ENCODE measurements at regions not wholly inside any gene's neighbourhood (a gene's known extent, or its start where the extent isn't known, plus 50 kb on each side); places are given as distances from the start of the nearest gene placed in this dataset.

DNA sequence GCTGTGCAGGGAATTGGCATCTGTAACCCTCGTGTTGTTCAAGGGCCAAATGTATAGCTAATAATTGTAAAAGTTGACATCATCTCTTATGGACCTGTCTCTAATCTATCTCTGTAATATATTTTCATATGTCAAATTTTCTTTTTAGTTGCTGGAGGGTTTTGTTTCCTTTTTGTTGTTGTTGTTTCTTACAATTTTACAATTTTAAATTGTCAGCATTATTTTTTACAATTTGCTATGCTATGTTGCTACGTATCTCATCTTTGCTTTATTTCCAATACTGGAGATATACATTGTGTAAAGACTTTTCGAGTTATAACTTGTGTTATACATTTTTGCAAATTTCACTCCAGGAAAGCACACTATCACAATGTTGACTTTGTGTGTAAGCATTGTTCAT, 290.2 kb upstream of the SP4 start:
- DNase-seq (ENCODE audit: insufficient read length, low spot score), result no peak
- FAIRE-seq, result no peak

DNA sequence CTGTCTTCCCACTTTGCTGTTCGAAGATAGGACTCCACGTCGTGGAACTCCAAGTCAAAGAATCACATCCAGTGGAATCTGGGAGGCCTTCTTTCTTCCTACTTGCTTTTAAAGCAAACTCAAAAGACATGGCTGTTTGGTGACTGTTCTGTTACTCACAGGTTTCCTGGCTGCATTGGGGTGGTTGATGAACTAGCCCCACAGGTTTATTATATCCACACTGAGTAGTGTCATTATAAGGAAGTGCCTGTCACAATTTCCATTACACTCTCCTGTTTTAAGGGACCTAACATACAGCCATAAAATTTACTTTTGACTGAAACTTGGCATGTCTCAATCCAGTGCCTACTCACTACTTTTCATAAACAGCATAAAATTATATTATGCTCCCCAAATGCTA, 287.3 kb upstream of the SP4 start:
- DNase-seq (ENCODE audit: insufficient read length, low spot score) (no peak), FAIRE-seq (no peak)
- TF ChIP-seq TAF1 (IDR thresholded peaks at IDR 0.05; ENCODE audit: low read depth, low read length) (no peak), POLR2AphosphoS5 (IDR thresholded peaks at IDR 0.05; ENCODE audit: low read depth, low read length) (no peak), POU2F2 (IDR thresholded peaks at IDR 0.05; ENCODE audit: low read depth, low read length) (no peak), PAX5 (IDR thresholded peaks at IDR 0.05; ENCODE audit: insufficient read depth, low read length, severe bottlenecking) (no peak)

More for the DNA sequence above, 290.2 kb upstream of the SP4 start:
- no peak for TF ChIP-seq TAF1 (IDR thresholded peaks at IDR 0.05; ENCODE audit: low read depth, low read length)
- TF ChIP-seq SPI1 (IDR thresholded peaks at IDR 0.05; ENCODE audit: low read depth, low read length), result no peak
- TF ChIP-seq POU2F2 (IDR thresholded peaks at IDR 0.05; ENCODE audit: low read depth, low read length), result no peak
- no peak for TF ChIP-seq POLR2AphosphoS5 (IDR thresholded peaks at IDR 0.05; ENCODE audit: low read depth, low read length)
- no peak for TF ChIP-seq PAX5 (IDR thresholded peaks at IDR 0.05; ENCODE audit: insufficient read depth, low read length, severe bottlenecking)
- TF ChIP-seq POLR2A (IDR thresholded peaks at IDR 0.05; ENCODE audit: low read depth, low read length), result no peak

DNA sequence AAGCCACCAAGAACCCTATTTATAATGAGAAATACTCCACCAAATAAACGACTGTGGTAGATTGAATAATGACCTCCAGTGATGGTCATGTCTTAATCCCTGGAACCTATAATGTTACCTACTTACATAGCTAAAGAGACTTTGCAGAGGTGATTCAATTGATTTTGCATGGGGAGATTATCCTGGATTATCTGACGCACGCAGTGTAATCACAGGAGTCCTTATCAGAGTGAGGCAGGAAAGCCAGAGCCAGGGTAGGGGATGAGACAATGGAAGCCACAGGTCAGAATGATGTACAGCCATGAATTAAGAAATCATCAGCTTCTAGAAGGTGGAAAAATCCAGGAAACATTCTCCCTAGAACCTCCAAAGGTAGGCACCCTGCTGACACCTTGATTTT, 286.4 kb upstream of the SP4 start:
- TF ChIP-seq TAF1 (IDR thresholded peaks at IDR 0.05; ENCODE audit: low read depth, low read length) (no peak), POLR2A (IDR thresholded peaks at IDR 0.05; ENCODE audit: low read depth, low read length) (no peak), POLR2AphosphoS5 (IDR thresholded peaks at IDR 0.05; ENCODE audit: low read depth, low read length) (no peak), PAX5 (IDR thresholded peaks at IDR 0.05; ENCODE audit: insufficient read depth, low read length, severe bottlenecking) (no peak), SPI1 (IDR thresholded peaks at IDR 0.05; ENCODE audit: low read depth, low read length) (no peak), POU2F2 (IDR thresholded peaks at IDR 0.05; ENCODE audit: low read depth, low read length) (no peak)
- DNase-seq (ENCODE audit: insufficient read length, low spot score) (no peak), FAIRE-seq (no peak)

DNA sequence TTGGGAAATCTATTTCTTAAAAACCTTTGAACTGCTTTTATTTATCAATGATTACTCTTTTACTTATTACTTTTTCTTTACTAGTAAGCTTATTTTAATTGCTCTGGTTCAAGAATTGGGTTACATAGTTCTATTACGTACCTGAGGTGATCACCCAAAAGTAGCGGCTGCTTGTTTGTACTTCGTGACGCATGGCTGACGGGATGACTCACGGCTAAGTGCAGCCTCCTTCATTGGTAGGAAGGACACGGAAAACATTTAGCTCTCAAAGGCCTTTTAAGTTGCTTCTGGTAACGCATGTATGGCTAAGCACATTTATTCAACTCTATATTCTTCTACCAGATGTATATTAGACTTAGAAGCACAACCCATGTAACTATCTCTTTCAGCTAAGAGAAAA, 285.8 kb upstream of the SP4 start:
- DNase-seq (ENCODE audit: insufficient read length, low spot score), result no peak
- TF ChIP-seq TAF1 (IDR thresholded peaks at IDR 0.05; ENCODE audit: low read depth, low read length), result no peak
- TF ChIP-seq POLR2A (IDR thresholded peaks at IDR 0.05; ENCODE audit: low read depth, low read length), result no peak
- no peak for TF ChIP-seq PAX5 (IDR thresholded peaks at IDR 0.05; ENCODE audit: insufficient read depth, low read length, severe bottlenecking)
- no peak for TF ChIP-seq POLR2AphosphoS5 (IDR thresholded peaks at IDR 0.05; ENCODE audit: low read depth, low read length)
- no peak for TF ChIP-seq POU2F2 (IDR thresholded peaks at IDR 0.05; ENCODE audit: low read depth, low read length)
- no peak for FAIRE-seq

DNA sequence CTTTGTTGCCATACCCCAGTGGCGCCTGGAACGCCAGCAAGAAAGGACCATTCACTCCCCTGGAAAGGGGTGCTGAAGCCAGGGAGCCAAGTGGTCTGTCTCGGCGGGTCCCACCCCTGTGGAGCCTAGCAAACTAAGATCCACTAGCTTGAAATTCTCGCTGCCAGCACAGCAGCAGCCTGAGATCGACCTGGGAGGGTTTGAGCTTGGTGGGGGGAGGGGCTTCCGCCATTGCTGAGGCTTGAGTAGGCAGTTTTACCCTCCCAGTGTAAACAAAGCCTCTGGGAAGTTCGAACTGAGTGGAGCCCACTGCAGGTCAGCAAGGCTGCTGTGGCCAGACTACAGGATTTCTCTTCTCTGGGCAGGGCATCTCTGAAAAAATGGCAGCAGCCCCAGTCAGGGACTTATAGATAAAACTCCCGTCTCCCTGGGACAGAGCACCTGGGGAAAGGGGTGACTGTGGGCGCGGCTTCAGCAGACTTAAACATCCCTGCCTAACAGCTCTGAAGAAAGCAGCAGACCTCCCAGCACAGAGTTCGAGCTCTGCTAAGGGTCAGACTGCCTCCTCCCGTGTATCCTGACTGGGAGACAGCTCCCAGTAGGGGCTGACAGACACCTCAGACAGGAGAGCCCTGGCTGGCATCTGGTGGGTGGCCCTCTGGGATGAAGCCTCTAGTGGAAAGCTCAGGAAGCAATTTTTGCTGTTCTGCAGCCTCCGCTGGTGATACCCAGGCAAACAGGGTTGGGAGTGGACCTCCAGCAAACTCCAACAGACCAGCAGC, 281.1 kb upstream of the SP4 start:
- DNase-seq (ENCODE audit: insufficient read length, low spot score) (no peak), FAIRE-seq (no peak)
- TF ChIP-seq SPI1 (IDR thresholded peaks at IDR 0.05; ENCODE audit: low read depth, low read length) (no peak), TAF1 (IDR thresholded peaks at IDR 0.05; ENCODE audit: low read depth, low read length) (no peak), PAX5 (IDR thresholded peaks at IDR 0.05; ENCODE audit: insufficient read depth, low read length, severe bottlenecking) (no peak), POU2F2 (IDR thresholded peaks at IDR 0.05; ENCODE audit: low read depth, low read length) (no peak), POLR2A (IDR thresholded peaks at IDR 0.05; ENCODE audit: low read depth, low read length) (no peak), POLR2AphosphoS5 (IDR thresholded peaks at IDR 0.05; ENCODE audit: low read depth, low read length) (no peak)

DNA sequence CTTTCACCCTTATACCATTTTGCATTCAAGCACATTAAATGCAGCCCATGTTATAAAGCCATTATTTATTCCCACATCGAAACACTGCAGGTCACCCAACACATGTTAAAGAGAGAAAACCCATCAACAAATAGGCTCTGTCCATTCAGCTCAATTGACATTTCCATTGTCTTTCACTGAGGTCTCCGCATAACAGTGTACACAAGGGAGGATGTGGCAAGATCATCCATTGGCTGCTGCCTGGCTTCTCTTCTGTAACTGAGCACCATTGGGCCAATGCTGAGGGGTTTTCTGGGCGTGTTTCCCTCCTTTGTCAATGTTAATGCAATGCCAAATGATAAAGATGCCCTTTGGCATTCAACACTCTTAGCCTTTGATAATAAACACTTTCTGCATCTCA, 278.1 kb upstream of the SP4 start:
- DNase-seq (ENCODE audit: insufficient read length, low spot score), result no peak
- TF ChIP-seq POU2F2 (IDR thresholded peaks at IDR 0.05; ENCODE audit: low read depth, low read length) (no peak), SPI1 (IDR thresholded peaks at IDR 0.05; ENCODE audit: low read depth, low read length) (no peak)

DNA sequence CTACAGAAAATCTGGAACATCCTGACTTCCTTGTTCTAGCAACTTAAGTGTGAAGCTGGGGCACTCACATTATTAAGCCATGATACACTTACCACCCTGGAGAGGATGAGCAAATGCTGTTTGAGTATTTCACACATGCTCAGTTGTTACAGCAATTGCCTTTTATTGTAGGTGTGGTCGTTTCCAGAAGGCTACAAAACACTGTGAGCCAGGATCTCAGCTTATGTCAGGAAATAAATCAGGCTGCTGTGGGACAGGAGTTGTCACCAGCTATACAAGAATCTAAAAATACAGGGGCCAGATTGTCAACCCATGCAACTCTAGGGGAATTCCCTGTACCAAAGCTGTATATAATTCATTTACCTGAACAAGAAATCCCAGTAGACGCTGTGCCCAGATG, 273.3 kb upstream of the SP4 start:
- DNase-seq (ENCODE audit: insufficient read length, low spot score) (no peak), FAIRE-seq (no peak)
- TF ChIP-seq POU2F2 (IDR thresholded peaks at IDR 0.05; ENCODE audit: low read depth, low read length) (no peak), SPI1 (IDR thresholded peaks at IDR 0.05; ENCODE audit: low read depth, low read length) (no peak), POLR2A (IDR thresholded peaks at IDR 0.05; ENCODE audit: low read depth, low read length) (no peak), PAX5 (IDR thresholded peaks at IDR 0.05; ENCODE audit: insufficient read depth, low read length, severe bottlenecking) (no peak), POLR2AphosphoS5 (IDR thresholded peaks at IDR 0.05; ENCODE audit: low read depth, low read length) (no peak), TAF1 (IDR thresholded peaks at IDR 0.05; ENCODE audit: low read depth, low read length) (no peak)

More for the DNA sequence above, 278.1 kb upstream of the SP4 start:
- FAIRE-seq, result no peak

DNA sequence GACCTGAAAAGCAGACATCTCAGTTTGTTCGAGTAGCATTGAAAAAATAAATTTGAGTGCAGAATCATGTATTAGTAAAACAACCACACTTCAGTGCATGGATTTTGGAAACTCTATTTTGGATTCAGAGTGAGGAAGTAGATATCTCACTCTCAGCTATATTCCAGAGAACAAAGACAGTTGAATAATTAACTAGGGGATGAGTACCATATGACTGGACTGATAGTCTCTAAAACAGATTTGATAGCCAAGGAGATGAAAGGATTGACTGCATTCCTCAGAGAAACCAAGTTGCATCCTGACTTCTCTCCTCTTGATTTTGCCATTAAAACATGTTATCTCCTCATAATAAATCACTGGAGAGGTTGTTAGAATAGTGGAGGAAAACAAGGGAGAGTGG, 268.4 kb upstream of the SP4 start:
- no peak for TF ChIP-seq PAX5 (IDR thresholded peaks at IDR 0.05; ENCODE audit: insufficient read depth, low read length, severe bottlenecking)
- TF ChIP-seq TAF1 (IDR thresholded peaks at IDR 0.05; ENCODE audit: low read depth, low read length), result no peak
- FAIRE-seq (no peak), DNase-seq (ENCODE audit: insufficient read length, low spot score) (no peak)

DNA sequence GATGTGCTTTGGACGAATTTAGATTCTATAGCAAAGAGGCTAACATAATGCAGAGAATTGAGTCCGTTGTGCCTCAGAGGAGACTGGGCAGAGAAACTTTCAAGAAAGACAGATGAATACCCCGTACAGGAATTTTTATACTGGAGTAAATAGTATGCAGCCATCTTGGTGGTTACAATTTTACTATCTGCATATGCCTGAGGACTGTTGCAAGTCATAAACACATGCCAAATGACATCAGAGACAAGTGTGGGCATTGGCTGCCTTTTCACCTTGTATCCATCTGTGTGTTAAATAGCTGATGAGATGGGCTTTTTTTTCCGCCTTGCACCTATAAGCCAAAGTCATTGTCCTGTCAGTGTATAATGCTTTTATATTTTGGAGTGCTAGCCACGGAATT, 267.5 kb upstream of the SP4 start:
- FAIRE-seq, result no peak
- DNase-seq (ENCODE audit: insufficient read length, low spot score), result no peak

DNA sequence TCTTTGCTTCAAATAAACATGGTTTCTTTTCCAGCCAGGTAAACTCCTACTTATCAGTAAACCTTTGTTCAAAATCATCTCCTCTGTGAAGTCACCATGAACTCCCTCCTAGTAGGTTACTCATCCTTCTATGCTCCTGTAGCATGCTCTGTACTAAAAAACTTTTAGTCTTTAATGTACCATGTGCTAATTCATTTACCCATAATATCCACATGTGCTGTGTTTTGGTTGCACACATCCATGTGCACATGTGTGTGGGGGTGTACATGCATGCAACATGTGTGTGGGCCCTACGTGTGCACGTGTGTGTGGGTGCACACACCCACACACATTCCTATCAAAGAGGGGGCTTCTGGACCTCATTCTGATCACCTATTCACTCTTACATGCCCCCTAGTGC, 259.9 kb upstream of the SP4 start:
- FAIRE-seq, result no peak

More for the DNA sequence above, 267.5 kb upstream of the SP4 start:
- TF ChIP-seq SPI1 (IDR thresholded peaks at IDR 0.05; ENCODE audit: low read depth, low read length) (no peak), POLR2A (IDR thresholded peaks at IDR 0.05; ENCODE audit: low read depth, low read length) (no peak), POLR2AphosphoS5 (IDR thresholded peaks at IDR 0.05; ENCODE audit: low read depth, low read length) (no peak), PAX5 (IDR thresholded peaks at IDR 0.05; ENCODE audit: insufficient read depth, low read length, severe bottlenecking) (no peak), TAF1 (IDR thresholded peaks at IDR 0.05; ENCODE audit: low read depth, low read length) (no peak), POU2F2 (IDR thresholded peaks at IDR 0.05; ENCODE audit: low read depth, low read length) (no peak)

More for the DNA sequence above, 259.9 kb upstream of the SP4 start:
- no peak for TF ChIP-seq PAX5 (IDR thresholded peaks at IDR 0.05; ENCODE audit: insufficient read depth, low read length, severe bottlenecking)
- no peak for TF ChIP-seq SPI1 (IDR thresholded peaks at IDR 0.05; ENCODE audit: low read depth, low read length)
- no peak for TF ChIP-seq POLR2A (IDR thresholded peaks at IDR 0.05; ENCODE audit: low read depth, low read length)
- TF ChIP-seq POLR2AphosphoS5 (IDR thresholded peaks at IDR 0.05; ENCODE audit: low read depth, low read length), result no peak
- no peak for TF ChIP-seq TAF1 (IDR thresholded peaks at IDR 0.05; ENCODE audit: low read depth, low read length)
- TF ChIP-seq POU2F2 (IDR thresholded peaks at IDR 0.05; ENCODE audit: low read depth, low read length), result no peak
- no peak for DNase-seq (ENCODE audit: insufficient read length, low spot score)

Data from GM12891 (cell line).